SH-SY5Y (cell line): ENCODE measurements at regions not wholly inside any gene's neighbourhood (a gene's known extent, or its start where the extent isn't known, plus 50 kb on each side); places are given as distances from the start of the nearest gene placed in this dataset.

Experiments
- GATA2 ChIP-seq: IDR thresholded peaks from 2 replicates; pipeline ENCODE4 v1.6.1; 2011; ENCODE audit warnings: mild to moderate bottlenecking, low read depth, low read length
- GATA3 ChIP-seq: IDR thresholded peaks from 2 replicates; pipeline ENCODE4 v1.6.1; 2011; ENCODE audit warnings: low read depth, mild to moderate bottlenecking, low read length, moderate library complexity

DNA sequence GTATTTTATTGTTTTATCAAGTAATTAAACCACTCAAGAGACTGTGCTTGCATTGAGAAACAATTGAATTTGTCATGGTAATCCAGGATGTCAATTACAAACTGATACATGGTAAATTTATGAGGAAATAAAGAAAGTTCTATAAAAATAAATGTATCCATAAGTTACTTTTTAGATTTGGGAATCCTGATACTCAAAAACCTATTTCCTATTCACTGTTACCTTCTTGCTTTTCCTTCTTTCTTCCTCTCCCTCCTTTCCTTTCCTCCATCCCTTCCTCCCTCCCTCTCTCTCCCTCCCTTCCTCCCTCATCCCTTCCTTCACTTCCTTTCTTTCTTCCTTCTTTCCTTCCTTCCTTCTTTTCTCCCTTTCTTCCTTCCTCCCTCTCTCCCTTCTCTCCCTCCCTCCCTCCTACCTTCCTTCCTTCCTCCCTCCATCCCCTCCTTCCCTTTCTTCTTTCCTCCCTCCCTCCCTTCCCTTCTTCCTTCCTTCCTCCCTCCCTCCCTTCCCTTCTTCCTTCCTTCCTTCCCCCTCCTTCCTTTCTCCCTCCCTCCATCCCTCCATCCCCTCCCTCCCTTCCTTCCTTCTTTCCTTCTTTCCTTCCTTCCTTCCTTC, 1299.1 kb upstream of the ZEB2 start:
- no peak for TF ChIP-seq GATA2
- TF ChIP-seq GATA3: no peak
